LNCaP clone FGC (cell line): ENCODE measurements at regions not wholly inside any gene's neighbourhood (a gene's known extent, or its start where the extent isn't known, plus 50 kb on each side); places are given as distances from the start of the nearest gene placed in this dataset.

Experiments used
- DNase-seq: peaks from one replicate; pipeline ENCODE4 v3.0.0-alpha.2; 2011; ENCODE audit warnings: low read depth
- H3K4me3 ChIP-seq: 2 replicates; pipeline ENCODE4 v1.5.1; 2011; ENCODE audit warnings: mild to moderate bottlenecking, low read depth, low read length, control low read depth
- TF ChIP-seq, protein P1 (sequence below): IDR thresholded peaks from 2 replicates; pipeline ENCODE4 v1.5.1; 2012; ENCODE audit warnings: mild to moderate bottlenecking; ENCODE audit not compliant: control insufficient read depth, insufficient read depth; ENCODE audit errors: extremely low read depth

DNA sequence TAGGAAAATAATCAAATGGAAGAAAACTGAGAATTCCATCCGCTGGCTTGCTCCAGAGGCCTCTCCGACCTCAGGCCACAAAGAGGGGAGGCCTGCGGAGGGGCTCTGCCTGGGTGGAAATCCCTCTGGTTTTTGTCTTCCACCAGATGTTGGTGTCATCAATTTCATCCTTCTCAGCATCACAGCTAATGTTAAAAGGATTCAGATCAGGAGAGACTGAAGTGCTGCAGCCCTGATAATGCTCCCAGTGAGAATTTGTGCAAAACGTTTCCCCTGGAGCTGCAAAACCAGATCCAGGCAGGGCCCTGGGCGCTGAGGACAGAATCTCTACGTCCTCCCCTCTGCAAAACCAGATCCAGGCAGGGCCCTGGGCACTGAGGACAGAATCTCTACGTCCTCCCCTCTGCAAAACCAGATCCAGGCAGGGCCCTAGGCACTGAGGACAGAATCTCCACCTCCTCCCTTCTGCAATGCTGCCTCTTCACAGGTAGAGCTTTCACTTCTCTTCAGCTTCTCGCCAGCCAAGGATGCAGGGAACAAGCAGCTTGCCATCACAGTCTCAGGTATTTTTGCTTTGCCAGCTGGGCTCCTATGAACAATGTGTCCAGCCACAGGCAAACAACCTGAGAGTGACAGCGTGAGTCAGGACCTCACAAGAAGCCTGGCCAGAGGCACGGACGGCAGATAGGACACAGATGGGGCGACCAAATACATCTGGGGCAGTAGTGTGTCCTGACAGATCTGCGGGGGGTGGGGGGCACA is 81.2 kb downstream of the TMEM18 start:
- DNase-seq: no peak
- H3K4me3 ChIP-seq: no peak overlapping the region
- TF ChIP-seq, protein P1, sequence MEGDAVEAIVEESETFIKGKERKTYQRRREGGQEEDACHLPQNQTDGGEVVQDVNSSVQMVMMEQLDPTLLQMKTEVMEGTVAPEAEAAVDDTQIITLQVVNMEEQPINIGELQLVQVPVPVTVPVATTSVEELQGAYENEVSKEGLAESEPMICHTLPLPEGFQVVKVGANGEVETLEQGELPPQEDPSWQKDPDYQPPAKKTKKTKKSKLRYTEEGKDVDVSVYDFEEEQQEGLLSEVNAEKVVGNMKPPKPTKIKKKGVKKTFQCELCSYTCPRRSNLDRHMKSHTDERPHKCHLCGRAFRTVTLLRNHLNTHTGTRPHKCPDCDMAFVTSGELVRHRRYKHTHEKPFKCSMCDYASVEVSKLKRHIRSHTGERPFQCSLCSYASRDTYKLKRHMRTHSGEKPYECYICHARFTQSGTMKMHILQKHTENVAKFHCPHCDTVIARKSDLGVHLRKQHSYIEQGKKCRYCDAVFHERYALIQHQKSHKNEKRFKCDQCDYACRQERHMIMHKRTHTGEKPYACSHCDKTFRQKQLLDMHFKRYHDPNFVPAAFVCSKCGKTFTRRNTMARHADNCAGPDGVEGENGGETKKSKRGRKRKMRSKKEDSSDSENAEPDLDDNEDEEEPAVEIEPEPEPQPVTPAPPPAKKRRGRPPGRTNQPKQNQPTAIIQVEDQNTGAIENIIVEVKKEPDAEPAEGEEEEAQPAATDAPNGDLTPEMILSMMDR: no peak

DNA sequence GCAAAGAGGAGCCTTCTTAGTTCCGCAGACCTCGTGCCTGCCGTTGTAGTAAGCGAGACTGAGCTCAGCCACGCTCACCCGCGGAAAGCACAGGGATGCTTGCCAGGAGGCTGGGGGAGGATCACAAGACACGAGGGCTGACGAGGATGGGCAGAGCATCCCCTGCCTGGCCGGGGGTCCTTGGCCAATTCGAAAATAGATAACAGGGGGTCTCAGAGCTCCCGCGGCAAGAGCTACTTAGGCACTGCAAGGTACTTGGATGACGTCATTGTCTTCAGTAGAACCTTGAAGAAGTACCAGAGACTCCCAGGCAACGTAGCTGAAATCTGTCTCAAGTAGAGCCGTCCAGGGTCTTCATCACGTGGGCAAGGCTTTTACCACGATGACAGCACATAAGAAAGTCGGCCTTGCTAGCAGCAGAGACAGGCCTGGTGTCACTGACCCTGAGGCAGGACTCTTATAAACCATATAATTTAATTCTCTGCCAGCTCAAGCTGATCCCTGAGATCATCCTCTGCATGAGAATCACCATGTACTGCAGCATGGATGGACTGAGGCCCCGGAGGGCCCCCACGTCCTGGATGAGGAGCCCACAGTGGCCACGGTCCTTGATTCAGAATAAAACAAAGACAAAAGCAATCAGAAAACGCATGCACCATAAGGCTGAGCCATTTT is 81.9 kb downstream of the TMEM18 start:
- TF ChIP-seq, protein P1: no peak
- no peak for DNase-seq
- H3K4me3 ChIP-seq: no peak overlapping the region

DNA sequence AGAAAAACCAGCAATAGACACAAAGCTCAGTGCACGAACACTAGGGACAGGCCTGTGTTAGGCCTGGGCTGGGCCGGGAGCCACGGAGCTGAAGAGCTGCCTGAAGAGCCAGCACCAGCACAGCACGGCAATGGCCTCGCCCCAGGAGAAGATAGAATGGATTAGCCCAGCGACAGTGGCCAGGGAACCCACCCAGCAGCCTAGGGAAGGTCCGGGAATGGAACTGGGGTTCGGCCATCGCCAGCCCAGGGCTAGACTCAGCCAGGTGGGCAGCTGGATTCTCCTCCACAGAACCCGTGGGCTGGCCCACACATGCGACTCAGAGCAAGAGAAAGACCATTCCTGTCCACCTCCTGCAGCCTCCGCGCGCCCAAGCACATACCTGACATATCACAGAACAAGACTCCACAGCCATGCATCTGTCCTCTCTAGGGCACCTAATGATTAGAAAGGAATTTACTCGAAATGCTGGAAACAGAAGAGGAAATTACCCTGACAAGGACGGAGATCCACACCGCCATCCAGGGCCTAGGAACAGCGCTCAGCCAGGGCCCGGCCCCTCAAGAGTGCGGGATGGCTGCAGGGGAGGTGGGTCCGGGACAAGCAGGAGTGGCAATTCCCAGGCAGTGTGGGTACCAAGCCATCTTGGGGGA is 82.8 kb downstream of the TMEM18 start:
- TF ChIP-seq, protein P1: no peak
- no peak for DNase-seq
- no peak overlapping the region for H3K4me3 ChIP-seq

DNA sequence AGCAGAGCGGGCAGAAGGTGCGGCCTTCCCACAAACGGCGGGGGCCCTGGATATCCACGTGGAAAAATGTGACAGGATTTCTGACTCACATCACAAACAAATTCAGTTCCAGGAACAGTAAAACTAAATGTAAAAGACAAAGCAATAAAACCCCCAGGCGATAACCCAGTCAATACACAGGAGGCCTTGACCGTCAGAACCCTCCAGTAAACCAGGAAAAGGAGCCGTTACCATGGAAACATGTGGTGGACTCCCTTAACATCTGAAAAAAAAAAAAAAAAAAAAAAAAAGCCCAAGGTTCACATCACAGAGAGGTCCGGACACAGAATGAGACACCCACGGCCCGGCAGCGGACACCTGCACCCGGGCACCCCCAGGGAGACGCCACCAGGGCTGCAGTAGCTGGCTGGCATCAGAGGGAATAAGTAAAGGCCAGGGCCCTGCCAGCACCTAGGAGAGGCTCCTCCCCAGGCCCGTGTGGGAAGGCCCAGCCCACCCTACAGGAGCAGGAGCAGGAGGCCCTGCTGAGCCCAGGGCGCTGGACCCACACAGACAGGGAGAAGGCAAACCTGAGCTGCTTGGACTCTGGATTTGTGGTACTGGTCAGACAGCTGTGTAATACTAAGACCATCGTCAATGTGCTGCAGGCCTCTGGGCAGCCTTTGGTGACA is 83.7 kb downstream of the TMEM18 start:
- no peak overlapping the region for H3K4me3 ChIP-seq
- TF ChIP-seq, protein P1: no peak
- DNase-seq: no peak

DNA sequence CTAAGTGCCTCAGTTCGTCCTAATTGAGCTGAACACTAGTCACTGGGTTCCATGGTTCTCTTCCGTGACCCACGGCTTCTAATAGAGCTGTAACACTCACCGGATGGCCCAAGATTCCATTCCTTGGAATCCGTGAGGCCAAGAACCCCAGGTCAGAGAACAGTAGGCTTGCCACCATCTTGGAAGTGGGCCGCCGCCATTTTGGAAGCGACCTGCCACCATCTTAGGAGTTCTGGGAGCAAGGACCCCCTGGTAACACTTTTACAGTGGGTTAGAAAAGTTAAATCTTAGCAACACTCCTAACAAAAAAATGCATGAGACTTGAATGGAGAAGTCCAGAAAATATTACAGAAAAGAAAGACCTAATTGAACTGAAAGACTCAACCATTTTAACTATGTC is 84.5 kb downstream of the TMEM18 start:
- DNase-seq: no peak
- TF ChIP-seq, protein P1: no peak
- H3K4me3 ChIP-seq: no peak overlapping the region

DNA sequence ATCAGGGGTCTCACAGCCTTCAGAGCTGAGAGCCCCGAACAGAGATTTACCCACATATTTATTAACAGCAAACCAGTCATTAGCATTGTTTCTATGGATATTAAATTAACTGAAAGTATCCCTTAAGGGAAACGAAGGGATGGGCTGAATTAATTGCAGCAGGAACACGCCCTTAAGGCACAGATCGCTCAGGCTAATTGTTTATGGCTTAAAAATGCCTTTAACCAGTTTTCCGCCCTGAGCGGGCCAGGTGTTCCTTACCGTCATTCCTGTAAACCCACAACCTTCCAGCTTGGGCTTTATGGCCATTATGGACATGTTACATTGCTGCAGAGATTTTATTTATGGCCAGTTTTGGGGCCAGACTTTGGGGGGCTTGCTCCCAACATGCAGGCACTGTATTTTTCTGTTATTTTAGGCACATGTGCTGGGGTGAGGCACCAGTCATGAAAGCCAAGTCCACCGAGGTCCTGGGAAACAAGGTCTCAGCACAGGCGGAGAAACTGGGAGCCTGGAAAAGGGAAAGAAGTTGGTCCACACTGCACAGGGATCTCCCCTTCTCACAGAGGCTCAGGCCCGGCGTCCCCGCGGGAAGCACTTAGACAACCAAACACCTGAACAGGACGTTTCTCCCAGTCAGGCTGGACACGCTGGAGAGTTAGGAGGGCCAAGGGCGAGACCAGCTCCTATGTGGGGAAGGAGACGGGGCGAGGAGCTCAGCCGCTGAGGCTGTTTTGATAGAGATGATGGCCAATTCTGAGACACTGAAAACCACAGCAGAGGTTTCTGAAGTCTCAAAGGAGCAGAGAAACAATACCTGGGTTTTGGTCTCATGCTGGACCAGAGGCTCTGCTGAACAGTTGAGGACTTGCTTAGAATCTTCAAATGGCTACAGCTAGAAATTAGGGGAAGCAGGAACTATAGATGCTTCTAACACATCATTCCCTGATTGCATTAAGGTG is 86.7 kb downstream of the TMEM18 start:
- TF ChIP-seq, protein P1: no peak
- no peak overlapping the region for H3K4me3 ChIP-seq
- no peak for DNase-seq
